ENCODE measurements at regions not wholly inside any gene's neighbourhood (a gene's known extent, or its start where the extent isn't known, plus 50 kb on each side); places are given as distances from the start of the nearest gene placed in this dataset.
"Not testable (repeated sequence)": the region's sequence is repeated elsewhere in the genome, so short reads cannot be mapped to it uniquely, and the experiment has no call there.

DNA sequence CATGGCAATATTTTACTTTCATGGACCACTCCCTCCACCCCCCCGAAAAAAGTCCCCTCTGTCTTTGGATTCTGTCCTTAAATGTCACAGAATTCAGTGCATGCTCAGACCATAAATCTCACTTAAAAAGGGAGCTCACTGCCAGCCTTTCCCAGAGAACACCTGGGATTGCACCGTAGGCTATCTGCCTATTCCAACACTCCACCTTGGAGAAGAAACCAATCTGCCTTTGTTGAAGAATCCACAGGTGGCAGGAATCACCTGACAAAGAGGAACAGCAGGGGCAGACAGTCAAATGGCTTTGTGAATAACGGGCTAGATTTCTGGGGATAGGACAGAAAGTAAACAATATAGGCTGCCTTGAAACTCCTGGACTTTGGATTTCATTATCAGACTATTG lies 306.7 kb upstream of the BRINP1 start:
- DNase-seq (ENCODE audit: low read depth) = no peak
- H3K4me3 ChIP-seq (ENCODE audit: low read length) = no peak overlapping the region
- TF ChIP-seq, protein P1, sequence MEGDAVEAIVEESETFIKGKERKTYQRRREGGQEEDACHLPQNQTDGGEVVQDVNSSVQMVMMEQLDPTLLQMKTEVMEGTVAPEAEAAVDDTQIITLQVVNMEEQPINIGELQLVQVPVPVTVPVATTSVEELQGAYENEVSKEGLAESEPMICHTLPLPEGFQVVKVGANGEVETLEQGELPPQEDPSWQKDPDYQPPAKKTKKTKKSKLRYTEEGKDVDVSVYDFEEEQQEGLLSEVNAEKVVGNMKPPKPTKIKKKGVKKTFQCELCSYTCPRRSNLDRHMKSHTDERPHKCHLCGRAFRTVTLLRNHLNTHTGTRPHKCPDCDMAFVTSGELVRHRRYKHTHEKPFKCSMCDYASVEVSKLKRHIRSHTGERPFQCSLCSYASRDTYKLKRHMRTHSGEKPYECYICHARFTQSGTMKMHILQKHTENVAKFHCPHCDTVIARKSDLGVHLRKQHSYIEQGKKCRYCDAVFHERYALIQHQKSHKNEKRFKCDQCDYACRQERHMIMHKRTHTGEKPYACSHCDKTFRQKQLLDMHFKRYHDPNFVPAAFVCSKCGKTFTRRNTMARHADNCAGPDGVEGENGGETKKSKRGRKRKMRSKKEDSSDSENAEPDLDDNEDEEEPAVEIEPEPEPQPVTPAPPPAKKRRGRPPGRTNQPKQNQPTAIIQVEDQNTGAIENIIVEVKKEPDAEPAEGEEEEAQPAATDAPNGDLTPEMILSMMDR (conservative IDR thresholded peaks at IDR 0.05; ENCODE audit: low read depth, low read length) = no peak

DNA sequence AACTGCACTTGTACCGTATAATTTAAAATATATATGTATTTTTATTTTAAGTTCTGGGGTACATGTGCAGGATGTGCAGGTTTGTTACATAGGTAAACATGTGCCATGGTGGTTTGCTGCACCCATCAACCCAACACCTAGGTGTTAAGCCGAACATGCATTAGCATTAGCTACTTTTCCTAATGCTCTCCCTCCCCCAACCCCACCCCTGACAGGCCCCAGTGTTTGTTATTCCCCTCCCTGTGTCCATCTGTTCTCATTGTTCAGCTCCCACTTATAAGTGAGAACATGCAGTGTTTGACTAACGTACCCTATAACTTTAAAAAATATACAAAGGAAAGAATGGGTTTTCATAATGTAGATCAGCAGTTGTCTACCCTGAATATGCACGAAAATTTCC lies 303.5 kb upstream of the BRINP1 start:
- not testable (repeated sequence) for H3K4me3 ChIP-seq (ENCODE audit: low read length); DNase-seq (ENCODE audit: low read depth)

DNA sequence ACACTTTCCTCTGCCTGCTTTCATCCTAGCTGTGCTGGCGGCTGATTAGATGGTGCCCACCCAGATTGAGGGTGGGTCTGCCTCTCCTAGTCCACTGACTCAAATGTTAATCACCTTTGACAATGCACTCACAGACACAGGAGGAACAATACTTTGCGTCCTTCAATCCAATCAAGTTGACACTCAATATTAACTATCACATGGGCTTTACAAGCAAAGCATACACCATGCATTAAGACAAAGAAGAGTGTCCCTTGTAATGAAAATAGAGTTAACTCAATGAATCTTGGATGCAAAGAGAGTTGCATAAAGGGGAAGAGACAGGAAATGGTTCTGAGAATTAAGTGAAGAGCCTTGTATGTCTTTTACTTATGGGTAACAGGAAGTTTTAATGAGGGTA lies 298.7 kb upstream of the BRINP1 start:
- no peak for DNase-seq (ENCODE audit: low read depth)
- TF ChIP-seq, protein P1 (conservative IDR thresholded peaks at IDR 0.05; ENCODE audit: low read depth, low read length) = no peak
- H3K4me3 ChIP-seq (ENCODE audit: low read length) = no peak overlapping the region

DNA sequence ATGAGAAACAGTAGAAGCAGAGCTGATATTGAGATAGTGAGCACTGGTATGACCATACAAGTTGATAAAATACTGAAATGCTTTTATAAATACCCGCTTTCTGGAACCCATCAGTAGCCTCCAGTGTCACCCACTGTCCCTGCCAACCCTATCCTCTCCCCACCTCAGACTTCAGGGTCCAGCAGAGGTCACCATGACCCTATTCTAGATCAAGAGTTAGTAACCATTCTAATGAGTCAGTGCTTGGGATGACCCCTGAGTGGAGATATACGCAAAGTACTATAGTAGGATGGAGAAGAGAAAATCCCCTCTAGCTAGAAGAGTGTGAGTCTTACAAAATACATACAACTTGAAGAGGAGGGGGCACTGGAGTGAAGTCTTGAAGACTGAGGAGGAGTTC lies 297.9 kb upstream of the BRINP1 start:
- no peak for DNase-seq (ENCODE audit: low read depth)
- H3K4me3 ChIP-seq (ENCODE audit: low read length) = no peak overlapping the region
- TF ChIP-seq, protein P1 (conservative IDR thresholded peaks at IDR 0.05; ENCODE audit: low read depth, low read length) = no peak

DNA sequence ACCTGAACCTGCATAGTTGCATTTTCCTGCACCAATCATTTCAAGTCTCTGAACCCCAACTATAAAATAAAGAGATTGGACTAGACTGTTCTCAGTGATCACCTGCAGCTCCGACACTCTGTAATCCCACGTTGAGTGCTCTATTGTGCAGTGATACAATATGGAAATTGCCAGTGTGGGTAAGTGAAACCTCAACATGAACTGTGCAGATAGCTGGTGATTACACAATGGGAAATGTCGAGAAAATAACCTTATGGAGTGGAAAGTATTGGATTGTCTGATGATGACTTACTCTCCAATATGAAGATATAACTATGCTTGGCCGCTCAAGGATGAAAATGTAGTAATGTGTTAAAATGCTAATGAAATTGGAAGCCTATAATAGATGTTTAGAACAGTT lies 293.1 kb upstream of the BRINP1 start:
- DNase-seq (ENCODE audit: low read depth) = no peak
- TF ChIP-seq, protein P1 (conservative IDR thresholded peaks at IDR 0.05; ENCODE audit: low read depth, low read length) = no peak
- H3K4me3 ChIP-seq (ENCODE audit: low read length) = no peak overlapping the region

DNA sequence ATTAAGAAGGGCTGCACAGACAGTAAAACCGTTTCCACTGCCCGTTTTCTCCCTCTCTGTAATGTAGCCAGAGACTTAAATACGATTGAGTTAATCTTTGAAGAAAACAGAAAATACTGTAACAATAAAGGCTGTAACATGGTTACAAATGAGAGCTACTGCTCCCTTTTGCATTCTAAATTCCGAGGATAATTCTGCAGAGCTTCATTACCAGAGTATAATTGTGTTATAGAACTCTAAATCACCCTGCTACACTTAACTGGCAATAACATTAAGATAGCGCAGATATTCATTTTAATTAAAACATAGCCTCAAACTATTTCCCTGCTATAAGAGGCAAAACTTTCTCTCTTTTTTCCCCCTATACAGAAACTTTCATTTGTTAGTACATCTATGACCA lies 283.7 kb upstream of the BRINP1 start:
- TF ChIP-seq, protein P1 (conservative IDR thresholded peaks at IDR 0.05; ENCODE audit: low read depth, low read length) = no peak
- no peak for DNase-seq (ENCODE audit: low read depth)
- no peak overlapping the region for H3K4me3 ChIP-seq (ENCODE audit: low read length)

DNA sequence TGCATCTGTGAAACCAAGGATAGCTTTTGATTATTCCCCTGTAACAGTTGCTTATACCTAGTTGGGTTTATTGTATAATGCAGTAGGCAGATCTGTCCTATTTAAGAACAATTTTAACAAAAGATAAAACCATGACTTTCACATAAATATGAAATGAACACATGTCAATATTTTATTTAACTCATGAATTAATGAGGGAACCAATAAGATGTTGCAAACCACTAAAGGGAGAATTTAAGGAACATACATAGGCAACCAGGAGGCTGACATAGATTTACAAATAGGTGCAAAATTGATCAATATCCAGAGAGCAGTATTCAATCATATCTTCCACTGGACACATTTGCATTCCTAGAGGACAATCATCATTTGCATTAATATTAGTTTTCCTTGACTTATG lies 280.0 kb upstream of the BRINP1 start:
- H3K4me3 ChIP-seq (ENCODE audit: low read length) = no peak overlapping the region
- TF ChIP-seq, protein P1 (conservative IDR thresholded peaks at IDR 0.05; ENCODE audit: low read depth, low read length) = no peak
- DNase-seq (ENCODE audit: low read depth) = no peak

Data from retinal pigment epithelial cell (primary cell).